Adrenal gland (tissue), 5 donors: ENCODE measurements at regions not wholly inside any gene's neighbourhood (a gene's known extent, or its start where the extent isn't known, plus 50 kb on each side); places are given as distances from the start of the nearest gene placed in this dataset.

ENCODE experiments used
- POLR2A ChIP-seq, 2 donors: fragments of 450-650 bp; IDR thresholded peaks; one replicate each; pipeline ENCODE4 v1.6.1; 2017; ENCODE audit warnings: antibody characterized with exemption in 2 of 2, mild to moderate bottlenecking in 2 of 2, moderate library complexity in 1 of 2
- TF ChIP-seq, protein P1 (sequence below), 6 experiments: fragments of 450-650 bp in 4 of 6; fragments of 200-600 bp in 2 of 6; sonication (generic) in 1 of 6; IDR thresholded peaks; 1 replicate in 5 of 6; 2 replicates in 1 of 6; pipeline versions ENCODE4 v1.5.1 to v1.8.0; 2016 to 2021; ENCODE audit warnings: antibody characterized with exemption in 6 of 6, mild to moderate bottlenecking in 2 of 6, moderate library complexity in 1 of 6
- donor health status: DM: no; HTN: no; CAD: no.

DNA sequence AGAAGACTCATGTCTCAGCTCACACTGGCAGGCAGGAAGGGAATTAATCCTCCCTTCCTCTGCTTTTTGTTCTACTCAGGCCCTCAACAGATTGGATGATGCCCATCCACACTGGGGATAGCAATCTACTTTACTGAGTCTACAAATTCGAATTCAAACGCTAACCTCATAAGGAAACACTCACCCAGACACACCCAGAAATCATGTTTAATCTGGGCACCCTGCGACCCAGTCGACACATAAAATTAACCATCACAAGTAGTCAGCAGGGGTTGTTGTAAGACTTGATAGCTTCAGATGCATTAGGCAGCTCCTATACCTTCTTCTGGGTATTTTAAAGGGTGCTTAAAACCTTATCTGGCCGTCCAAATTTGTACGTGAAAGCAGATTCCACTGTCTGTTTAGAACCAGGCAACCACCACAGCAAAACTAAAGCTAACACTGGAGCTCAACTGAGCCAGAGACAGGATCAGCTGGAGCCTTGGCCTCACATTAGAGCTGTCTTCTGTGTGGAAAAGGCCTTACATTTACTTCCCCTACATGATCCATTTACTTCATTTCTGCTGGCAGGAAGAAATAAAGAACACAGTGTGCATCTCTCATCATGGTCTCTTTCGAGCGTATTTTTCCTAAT, 407.3 kb upstream of the PPP2R3A start:
- TF ChIP-seq, protein P1, sequence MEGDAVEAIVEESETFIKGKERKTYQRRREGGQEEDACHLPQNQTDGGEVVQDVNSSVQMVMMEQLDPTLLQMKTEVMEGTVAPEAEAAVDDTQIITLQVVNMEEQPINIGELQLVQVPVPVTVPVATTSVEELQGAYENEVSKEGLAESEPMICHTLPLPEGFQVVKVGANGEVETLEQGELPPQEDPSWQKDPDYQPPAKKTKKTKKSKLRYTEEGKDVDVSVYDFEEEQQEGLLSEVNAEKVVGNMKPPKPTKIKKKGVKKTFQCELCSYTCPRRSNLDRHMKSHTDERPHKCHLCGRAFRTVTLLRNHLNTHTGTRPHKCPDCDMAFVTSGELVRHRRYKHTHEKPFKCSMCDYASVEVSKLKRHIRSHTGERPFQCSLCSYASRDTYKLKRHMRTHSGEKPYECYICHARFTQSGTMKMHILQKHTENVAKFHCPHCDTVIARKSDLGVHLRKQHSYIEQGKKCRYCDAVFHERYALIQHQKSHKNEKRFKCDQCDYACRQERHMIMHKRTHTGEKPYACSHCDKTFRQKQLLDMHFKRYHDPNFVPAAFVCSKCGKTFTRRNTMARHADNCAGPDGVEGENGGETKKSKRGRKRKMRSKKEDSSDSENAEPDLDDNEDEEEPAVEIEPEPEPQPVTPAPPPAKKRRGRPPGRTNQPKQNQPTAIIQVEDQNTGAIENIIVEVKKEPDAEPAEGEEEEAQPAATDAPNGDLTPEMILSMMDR (IDR thresholded peaks at IDR 0.05) = no peak
- no peak for TF ChIP-seq POLR2A (IDR thresholded peaks at IDR 0.05)
